ENCODE measurements at regions not wholly inside any gene's neighbourhood (a gene's known extent, or its start where the extent isn't known, plus 50 kb on each side); places are given as distances from the start of the nearest gene placed in this dataset.

DNA sequence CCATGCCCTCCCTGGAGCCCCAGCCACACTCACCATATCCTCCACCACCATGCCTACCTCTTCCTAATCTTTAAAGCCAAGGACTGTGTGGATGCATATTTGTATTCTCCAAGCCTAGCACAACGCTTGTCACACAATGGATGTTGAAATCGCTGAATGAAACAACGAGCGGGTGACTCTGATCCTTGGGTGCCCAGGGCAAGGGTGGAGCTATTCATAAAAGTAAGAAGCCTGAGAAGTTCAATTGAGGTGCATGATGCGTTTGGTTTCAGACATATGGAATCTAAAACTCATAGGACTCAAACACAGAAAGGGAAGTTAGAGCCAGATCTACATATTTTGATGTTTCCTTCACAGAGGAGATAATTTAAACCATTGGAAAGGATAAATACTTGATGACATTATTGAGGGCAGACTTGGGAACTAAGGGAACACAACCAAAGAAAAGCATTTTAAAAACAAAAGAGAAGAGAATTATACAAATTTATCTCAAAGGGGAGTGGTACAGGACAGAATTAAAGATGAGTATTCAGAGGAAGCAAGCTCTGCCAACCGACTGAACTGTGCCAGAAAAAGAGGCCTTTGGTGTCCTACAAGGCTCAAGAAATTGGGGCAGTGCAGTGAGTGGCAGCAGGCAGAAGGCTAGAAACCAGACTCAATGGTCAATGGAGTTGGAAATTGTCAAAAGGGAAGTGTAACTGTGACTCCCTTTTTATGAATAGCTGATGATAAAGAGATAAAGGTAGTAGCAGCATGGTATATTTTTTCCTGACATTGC lies 200.6 kb upstream of the NCKAP5 start:
- FAIRE-seq (no peak), ATAC-seq (no peak), DNase-seq (ENCODE audit: extremely low read depth in 1 of 4, low spot score in 3 of 4) (no peak)
- intact Hi-C loops (cut with micrococcal nuclease) (no loop called here), in situ Hi-C loops (cut with MboI) (no loop called here)
- Histone ChIP-seq H2AFZ (ENCODE audit: low read depth, low read length) (no peak overlapping the region), H3K4me3 (no peak overlapping the region), H3K79me2 (ENCODE audit: control insufficient read depth, insufficient read depth, low read length) (no peaks in the 10 kb centered on the region), H3K27me3 (ENCODE audit: control insufficient read depth in 2 of 2, insufficient read depth in 2 of 2, low read length in 2 of 2) (no peaks in the 10 kb centered on the region), H4K20me1 (replicated peaks; ENCODE audit: control insufficient read depth, insufficient read depth, low read length) (no peaks in the 10 kb centered on the region), H3K4me2 (ENCODE audit: insufficient read depth, low read length) (no peak overlapping the region), H3K4me1 (replicated peaks in 1 of 2; ENCODE audit: control insufficient read depth in 2 of 2, insufficient read depth in 2 of 2, low read length in 2 of 2) (no peaks in the 10 kb centered on the region), H3K27ac (ENCODE audit: extremely low read depth, low read depth, low read length) (no peak overlapping the region), H3K36me3 (ENCODE audit: control insufficient read depth, insufficient read depth, low read length) (no peaks in the 10 kb centered on the region), H3K9ac (ENCODE audit: insufficient read depth in 1 of 2, low read depth in 2 of 2, low read length in 2 of 2) (no peak overlapping the region), H3K9me3 (replicated peaks; ENCODE audit: control insufficient read depth, insufficient read depth, low read depth, low read length) (no peaks in the 10 kb centered on the region), H3K9me1 (ENCODE audit: control insufficient read depth, insufficient read depth, low read length) (no peaks in the 10 kb centered on the region)
- POLR2A ChIA-PET = no interaction called here
- BruUV-seq (replicated peaks) = no TSS peak
- CTCF ChIA-PET (ENCODE audit: low intra/inter-chr PET ratio) = no interaction called here
- WGBS (ENCODE audit: insufficient coverage, low coverage, missing lambda C conversion rate) = 0% methylated on average over 6 of the region's 6 CpGs
- TF ChIP-seq, protein P1, sequence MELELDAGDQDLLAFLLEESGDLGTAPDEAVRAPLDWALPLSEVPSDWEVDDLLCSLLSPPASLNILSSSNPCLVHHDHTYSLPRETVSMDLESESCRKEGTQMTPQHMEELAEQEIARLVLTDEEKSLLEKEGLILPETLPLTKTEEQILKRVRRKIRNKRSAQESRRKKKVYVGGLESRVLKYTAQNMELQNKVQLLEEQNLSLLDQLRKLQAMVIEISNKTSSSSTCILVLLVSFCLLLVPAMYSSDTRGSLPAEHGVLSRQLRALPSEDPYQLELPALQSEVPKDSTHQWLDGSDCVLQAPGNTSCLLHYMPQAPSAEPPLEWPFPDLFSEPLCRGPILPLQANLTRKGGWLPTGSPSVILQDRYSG (tag; conservative IDR thresholded peaks at IDR 0.05; ENCODE audit: low read depth) = no peak
- no peak for TF ChIP-seq MYC (IDR thresholded peaks at IDR 0.05; ENCODE audit: low read depth, low read length)
- no peak for TF ChIP-seq MYC (CRISPR knock-in tag; IDR thresholded peaks at IDR 0.05; ENCODE audit: borderline replicate concordance, low read depth)
- TF ChIP-seq KDM5B (IDR thresholded peaks at IDR 0.05; ENCODE audit: insufficient replicate concordance, low read depth, low read length) = no peak
- TF ChIP-seq CEBPB (tag; IDR thresholded peaks at IDR 0.05) = no peak
- TF ChIP-seq HMG20B (CRISPR knock-in tag; IDR thresholded peaks at IDR 0.05) = no peak
- no peak for TF ChIP-seq EGR1 (conservative IDR thresholded peaks at IDR 0.05)
- TF ChIP-seq, protein P2, sequence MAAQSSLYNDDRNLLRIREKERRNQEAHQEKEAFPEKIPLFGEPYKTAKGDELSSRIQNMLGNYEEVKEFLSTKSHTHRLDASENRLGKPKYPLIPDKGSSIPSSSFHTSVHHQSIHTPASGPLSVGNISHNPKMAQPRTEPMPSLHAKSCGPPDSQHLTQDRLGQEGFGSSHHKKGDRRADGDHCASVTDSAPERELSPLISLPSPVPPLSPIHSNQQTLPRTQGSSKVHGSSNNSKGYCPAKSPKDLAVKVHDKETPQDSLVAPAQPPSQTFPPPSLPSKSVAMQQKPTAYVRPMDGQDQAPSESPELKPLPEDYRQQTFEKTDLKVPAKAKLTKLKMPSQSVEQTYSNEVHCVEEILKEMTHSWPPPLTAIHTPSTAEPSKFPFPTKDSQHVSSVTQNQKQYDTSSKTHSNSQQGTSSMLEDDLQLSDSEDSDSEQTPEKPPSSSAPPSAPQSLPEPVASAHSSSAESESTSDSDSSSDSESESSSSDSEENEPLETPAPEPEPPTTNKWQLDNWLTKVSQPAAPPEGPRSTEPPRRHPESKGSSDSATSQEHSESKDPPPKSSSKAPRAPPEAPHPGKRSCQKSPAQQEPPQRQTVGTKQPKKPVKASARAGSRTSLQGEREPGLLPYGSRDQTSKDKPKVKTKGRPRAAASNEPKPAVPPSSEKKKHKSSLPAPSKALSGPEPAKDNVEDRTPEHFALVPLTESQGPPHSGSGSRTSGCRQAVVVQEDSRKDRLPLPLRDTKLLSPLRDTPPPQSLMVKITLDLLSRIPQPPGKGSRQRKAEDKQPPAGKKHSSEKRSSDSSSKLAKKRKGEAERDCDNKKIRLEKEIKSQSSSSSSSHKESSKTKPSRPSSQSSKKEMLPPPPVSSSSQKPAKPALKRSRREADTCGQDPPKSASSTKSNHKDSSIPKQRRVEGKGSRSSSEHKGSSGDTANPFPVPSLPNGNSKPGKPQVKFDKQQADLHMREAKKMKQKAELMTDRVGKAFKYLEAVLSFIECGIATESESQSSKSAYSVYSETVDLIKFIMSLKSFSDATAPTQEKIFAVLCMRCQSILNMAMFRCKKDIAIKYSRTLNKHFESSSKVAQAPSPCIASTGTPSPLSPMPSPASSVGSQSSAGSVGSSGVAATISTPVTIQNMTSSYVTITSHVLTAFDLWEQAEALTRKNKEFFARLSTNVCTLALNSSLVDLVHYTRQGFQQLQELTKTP (IDR thresholded peaks at IDR 0.05; ENCODE audit: low read depth in 1 of 2, partially characterized antibody in 2 of 2) = no peak
- no peak for TF ChIP-seq ZKSCAN8 (CRISPR knock-in tag; IDR thresholded peaks at IDR 0.05)
- TF ChIP-seq, protein P3, sequence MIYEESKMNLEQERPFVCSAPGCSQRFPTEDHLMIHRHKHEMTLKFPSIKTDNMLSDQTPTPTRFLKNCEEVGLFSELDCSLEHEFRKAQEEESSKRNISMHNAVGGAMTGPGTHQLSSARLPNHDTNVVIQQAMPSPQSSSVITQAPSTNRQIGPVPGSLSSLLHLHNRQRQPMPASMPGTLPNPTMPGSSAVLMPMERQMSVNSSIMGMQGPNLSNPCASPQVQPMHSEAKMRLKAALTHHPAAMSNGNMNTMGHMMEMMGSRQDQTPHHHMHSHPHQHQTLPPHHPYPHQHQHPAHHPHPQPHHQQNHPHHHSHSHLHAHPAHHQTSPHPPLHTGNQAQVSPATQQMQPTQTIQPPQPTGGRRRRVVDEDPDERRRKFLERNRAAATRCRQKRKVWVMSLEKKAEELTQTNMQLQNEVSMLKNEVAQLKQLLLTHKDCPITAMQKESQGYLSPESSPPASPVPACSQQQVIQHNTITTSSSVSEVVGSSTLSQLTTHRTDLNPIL (CRISPR knock-in tag; IDR thresholded peaks at IDR 0.05) = no peak
- no peak for TF ChIP-seq NEUROD1 (IDR thresholded peaks at IDR 0.05; ENCODE audit: borderline replicate concordance, low read depth, low read length, partially characterized antibody)
- TF ChIP-seq ZNF75A (CRISPR knock-in tag; IDR thresholded peaks at IDR 0.05) = no peak
- no peak for TF ChIP-seq HDAC1 (IDR thresholded peaks at IDR 0.05)
- no peak for TF ChIP-seq DPF2 (IDR thresholded peaks at IDR 0.05)
- no peak for TF ChIP-seq PCBP1 (IDR thresholded peaks at IDR 0.05; ENCODE audit: low read depth, low read length, poor library complexity, severe bottlenecking)
- no peak for TF ChIP-seq SMARCA5 (IDR thresholded peaks at IDR 0.05)
- TF ChIP-seq TCF3 (CRISPR knock-in tag; IDR thresholded peaks at IDR 0.05) = no peak
- TF ChIP-seq PRMT5 (CRISPR knock-in tag; IDR thresholded peaks at IDR 0.05) = no peak
